OCI-LY7 (cell line): ENCODE measurements at regions not wholly inside any gene's neighbourhood (a gene's known extent, or its start where the extent isn't known, plus 50 kb on each side); places are given as distances from the start of the nearest gene placed in this dataset.

Experiments
- CTCF ChIP-seq: fragments of 200-600 bp; sonication (generic); conservative IDR thresholded peaks from 2 replicates; pipeline ENCODE4 v1.5.1; 2014; ENCODE audit warnings: mild to moderate bottlenecking, antibody characterized with exemption, low read length, moderate library complexity, mixed read lengths
- EZH2phosphoT487 ChIP-seq: fragments of 200-600 bp; sonication (generic); IDR thresholded peaks from 2 replicates; pipeline ENCODE4 v1.6.1; 2018; ENCODE audit warnings: low read depth, borderline replicate concordance, mild to moderate bottlenecking, mixed run types, antibody characterized with exemption, low read length, moderate library complexity, mixed read lengths

GRCh38 chr9:79390077-79390698 lies 181.6 kb upstream of the TLE4 start:
- TF ChIP-seq CTCF (no peak), EZH2phosphoT487 (no peak)
